GM18873 (cell line): ENCODE measurements at regions not wholly inside any gene's neighbourhood (a gene's known extent, or its start where the extent isn't known, plus 50 kb on each side); places are given as distances from the start of the nearest gene placed in this dataset.
"Not testable (repeated sequence)": the region's sequence is repeated elsewhere in the genome, so short reads cannot be mapped to it uniquely, and the experiment has no call there.

Source experiments
- ATAC-seq: cut with Tn5 transposase; IDR thresholded peaks from one replicate; pipeline ENCODE4 v1.9.1; 2021; ENCODE audit warnings: mild to moderate bottlenecking, moderate library complexity, moderate number of reproducible peaks; ENCODE audit not compliant: unreplicated experiment, low FRiP score

DNA sequence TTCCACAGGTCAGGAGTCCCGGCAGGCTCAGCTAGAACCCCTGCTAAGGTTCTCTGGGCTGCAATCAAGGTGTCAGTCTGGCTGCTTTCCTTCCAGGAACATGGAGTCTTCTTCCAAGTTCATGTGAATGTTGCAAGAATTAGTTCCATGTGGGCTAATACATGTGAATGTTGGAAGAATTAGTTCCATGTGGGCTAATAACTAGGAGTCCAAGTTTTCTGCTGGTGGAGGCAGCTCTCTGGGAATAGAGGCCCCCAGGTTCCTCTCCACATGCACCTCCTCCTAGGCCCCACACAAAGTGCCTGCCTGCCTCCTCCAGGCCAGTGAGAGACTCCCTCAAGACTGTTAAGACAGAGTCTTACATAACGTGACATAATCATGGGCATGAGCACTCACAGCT, 140.8 kb upstream of the SLC35G4 start:
- ATAC-seq: no peak

DNA sequence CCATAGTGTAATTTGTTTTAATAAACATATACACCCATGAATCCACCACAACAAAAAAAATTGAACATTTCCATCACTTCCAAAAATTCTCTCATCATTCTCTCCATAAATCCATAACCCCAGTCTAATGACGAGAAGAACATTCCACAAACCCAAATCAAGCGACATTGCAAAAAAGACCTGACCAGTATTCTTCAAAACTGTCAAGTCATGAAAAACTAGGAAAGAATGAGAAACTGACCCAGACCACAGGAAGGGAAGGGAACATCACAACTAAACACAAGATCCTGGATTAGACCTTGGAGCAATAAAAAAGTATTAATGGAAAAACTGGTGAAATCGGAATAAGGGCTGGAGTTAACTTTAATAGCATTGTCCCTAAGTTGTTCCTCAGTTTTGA, 141.3 kb upstream of the SLC35G4 start:
- no peak for ATAC-seq

DNA sequence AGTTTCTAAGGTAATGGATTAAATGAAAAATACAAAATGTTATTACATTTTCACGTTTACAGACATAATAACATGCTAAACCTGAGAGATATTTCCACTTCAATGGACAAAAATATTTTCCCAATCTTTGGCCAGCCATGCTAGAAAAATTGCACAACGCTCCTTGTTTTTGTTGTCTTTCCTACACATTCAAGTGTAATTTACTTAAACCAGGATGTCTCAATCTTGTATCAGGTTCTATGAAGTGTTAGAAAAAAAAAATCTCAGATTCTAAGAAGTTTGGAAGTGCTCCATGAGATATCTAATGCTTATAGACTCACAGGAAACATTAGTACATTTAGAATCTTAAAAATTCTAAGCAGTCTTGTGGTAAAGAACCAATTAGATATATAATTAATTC, 141.8 kb upstream of the SLC35G4 start:
- ATAC-seq: no peak

DNA sequence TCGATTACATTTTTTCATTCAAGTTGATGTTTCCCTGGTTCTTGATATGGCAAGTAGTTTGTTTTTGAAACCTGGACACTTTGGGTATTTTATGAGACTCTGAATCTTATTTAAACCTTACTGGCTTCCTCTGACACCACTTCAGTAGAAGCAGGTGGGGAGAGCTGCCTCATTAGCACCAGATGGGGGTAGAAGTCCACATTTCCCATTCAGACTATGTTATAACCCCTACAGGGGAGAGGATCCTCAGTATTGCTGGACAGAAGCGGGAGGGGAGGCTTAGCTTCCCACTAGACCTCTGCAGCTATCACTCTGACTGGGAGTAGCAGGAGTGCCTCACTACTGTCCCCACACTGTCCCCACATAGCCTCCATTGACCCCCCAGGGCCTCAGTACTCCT, 145.3 kb upstream of the SLC35G4 start:
- no peak for ATAC-seq

DNA sequence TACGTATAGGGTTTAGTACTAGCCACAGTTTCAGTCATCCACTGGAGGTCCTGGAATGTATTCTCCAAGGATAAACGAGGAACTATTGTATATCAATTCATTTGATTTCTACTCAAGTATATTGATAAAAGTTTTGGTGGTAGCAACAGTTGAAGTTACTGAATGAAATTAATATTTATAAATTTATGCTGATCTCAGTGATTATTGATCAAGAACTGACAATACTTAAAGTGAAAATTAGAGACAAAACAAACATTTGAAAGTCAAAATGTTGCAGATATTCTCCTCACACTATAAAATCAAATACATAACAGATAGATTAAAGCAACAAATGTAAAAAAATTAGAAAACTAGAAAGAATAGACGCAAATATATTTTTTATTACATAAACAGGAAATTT, 150.9 kb upstream of the SLC35G4 start:
- no peak for ATAC-seq

DNA sequence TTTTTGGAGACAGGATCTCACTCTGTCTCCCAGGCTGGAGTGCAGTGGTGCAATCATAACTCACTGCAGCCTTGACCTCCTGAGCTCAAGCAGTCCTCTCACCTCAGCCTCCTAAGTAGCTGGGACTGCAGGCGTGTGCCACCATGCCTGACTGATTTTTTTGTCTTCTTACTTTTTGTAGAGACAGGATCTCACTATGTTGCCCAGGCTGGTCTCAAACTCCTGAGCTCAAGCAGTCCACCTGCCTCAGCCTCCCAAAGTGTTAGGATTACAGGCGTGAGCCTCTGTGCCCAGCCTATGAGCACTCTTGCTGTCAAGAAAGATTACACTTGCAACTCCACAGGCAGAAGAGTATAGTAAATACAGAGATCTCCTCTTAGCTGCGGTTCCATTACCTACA, 151.5 kb upstream of the SLC35G4 start:
- not testable (repeated sequence) for ATAC-seq

DNA sequence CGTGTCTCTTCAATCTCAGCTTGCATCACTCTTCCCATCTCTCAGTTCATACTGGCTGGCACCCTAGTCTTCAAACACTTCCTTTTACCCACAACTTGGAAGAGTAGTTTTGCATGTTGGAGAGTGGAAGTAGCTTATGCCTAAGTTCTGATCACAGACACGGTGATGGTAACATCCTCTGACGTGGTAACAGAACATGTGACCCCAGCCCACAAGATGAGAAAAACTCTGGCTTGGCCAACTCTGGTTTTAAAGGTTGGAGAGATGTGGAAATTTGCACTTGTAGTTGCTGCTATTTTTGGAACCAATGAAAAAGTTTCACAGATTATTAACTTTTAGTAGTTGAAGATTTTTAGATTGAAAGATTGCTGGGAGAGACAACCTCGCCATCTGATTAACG, 155.4 kb upstream of the SLC35G4 start:
- no peak for ATAC-seq

DNA sequence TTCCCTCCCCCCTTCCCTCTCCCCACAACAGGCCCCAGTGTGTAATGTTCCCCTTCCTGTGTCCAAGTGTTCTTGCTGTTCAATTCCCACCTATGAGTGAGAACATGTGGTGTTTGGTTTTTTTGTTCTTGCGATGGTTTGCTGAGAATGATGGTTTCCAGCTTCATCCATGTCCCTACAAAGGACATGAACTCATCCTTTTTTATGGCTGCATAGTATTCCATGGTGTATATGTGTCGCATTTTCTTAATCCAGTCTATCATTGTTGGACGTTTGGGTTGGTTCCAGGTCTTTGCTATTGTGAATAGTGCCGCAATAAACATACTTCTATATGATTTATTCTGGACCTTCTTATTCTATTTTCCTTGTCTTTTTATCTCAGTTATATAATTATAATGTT, 165.2 kb upstream of the SLC35G4 start:
- ATAC-seq: not testable (repeated sequence)

DNA sequence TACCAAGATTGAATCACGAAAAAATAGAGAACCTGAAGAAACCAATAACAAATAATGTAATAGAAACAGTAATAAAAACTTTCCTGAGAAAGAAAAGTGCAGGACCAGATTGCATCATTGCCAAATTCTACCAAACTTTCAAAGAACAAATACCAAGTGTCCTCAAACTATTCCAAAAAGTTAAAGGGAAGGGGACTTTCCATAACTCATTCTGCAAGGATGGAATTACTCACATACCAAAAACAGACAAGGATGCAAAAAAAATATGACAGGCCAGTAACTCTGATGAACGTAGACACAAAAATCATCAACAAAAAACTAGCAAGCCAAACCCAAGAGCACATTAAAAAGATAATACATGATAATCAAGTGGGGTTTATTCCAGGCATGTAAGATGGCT, 172.3 kb upstream of the SLC35G4 start:
- no peak for ATAC-seq

DNA sequence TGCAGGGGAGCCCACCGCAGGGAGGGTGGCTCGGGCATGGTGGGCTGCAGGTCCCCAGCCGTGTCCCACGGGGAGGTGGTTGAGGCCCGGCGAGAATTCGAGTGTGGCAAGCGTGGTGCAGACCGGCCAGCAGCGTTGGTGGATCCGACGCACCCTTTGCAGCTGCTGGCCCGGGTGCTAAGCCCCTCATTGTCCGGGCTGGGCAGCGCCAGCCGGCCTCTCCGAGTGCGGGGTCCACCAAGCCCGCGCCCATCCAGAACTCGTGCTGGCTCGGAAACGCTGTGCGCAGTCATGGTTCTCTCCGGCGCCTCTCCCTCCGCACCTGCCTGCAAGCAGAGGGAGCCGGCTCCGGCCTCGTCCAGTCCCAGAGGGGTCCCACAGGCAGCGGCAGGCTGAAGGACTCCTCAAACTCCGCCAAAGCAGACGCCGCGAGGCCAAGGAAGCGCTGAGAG, 177.0 kb upstream of the SLC35G4 start:
- ATAC-seq: no peak

DNA sequence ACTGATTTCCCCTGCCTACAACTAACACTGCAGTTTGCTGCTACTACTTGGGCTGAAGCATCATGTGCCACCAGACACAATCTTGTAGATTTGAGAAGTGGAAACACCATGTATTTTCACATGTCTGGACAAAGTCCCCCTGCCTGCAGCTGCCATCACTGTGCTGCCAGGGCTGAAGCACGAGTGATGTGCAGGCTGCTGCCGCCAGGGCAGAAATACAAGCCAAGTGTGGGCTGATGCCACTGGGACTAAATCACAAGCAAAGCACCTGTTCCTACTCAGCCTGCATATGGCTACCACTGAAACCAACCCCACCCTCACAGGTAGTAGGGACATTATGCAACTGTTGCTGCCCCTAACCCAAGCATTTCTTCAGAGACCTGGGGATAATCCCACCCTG, 179.5 kb upstream of the SLC35G4 start:
- no peak for ATAC-seq

DNA sequence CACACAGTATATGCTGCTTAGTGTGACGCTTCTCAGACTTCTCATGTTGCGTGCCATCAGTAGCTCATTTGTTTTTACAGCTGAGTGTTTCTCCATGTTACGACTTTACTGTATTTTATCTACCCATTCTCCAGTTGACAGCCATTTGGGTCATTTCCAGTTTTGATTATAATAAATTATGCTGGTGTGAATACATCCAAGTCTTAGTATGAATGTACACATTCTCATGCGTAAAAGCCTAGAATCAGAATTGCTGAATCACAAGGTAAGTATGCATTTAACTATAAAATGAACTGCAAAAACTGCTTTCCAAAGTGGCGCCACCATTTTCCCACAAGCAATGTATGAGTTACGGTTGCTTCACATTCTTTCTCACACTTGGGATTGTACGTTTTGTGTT, 184.2 kb upstream of the SLC35G4 start:
- ATAC-seq: no peak

DNA sequence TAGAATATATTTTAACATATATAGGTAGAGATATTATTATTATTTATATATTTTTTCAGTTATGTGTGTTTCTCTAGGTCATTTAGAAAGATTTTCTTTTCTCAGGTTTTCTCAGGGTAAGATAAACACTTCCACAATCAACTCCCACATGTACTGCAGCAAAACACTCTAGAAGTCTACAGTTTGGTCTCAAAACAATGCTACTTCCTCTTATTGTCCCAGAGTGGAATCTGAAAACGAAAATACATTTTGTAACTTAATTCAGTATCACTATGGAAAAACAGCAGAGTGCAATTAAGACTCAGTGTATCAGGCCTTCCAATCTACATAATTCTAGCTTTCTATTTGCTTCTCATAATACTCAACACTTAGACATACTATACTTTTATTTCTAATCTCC, 190.1 kb upstream of the SLC35G4 start:
- ATAC-seq: no peak

DNA sequence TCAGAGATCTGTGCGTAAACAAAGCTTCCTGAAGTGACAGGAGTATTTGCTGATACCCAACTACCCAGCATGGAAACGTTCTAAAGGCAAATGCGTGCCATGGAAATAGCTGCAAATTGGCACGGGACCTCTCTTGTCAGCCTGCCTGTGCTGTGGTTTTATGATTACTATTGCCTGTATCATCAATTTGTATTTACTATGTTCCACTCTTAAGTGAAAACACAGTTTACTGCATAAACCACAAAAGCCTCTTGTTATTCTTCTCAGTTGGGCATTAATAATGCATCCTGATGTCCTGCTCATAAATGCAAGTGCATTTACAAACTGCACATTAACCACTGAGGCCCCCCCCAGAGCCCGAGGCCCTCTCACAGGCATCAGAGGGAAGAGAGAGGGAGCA, 196.6 kb upstream of the SLC35G4 start:
- no peak for ATAC-seq

DNA sequence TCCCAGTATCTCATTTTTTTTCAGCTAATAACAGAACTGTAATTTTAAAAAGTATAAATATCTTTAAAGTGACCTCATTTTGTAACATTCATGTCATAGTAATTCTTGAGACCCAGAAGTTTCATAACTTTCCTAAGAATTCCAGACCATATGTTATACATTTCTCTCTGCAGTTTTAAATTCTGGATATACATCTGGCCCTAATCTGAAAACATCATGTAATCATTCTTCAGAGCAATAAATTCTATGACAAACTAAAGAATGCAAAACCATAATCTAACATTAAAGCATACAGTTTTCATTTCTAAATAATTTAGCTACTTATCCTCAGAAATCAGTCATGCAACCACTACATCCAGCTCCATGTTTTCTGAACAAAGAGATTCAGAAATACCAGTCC, 198.3 kb upstream of the SLC35G4 start:
- no peak for ATAC-seq

DNA sequence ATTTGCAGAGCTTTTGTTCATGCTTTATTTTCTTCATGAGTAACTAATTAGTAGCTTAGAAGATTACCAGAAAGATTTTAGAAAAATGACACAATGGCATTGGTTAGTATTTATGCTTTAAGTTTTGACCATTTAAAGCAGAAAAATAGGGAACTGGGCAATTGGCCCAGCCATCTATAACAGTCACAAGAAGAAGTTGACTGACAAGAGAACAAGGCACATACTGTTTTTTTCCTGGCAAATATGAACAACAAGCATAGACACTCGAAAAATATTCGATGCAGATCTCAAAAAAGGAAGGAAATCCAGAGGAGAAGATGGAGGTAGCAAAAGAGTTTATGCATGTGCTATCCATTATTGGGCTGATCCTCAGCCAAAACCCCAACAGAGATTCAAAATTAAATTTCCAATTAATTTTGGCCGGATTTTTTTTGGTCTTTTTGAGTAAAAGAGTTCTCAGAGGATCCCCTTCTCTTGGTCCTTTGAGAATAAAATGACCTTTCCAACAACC, 200.8 kb upstream of the SLC35G4 start:
- ATAC-seq: no peak

DNA sequence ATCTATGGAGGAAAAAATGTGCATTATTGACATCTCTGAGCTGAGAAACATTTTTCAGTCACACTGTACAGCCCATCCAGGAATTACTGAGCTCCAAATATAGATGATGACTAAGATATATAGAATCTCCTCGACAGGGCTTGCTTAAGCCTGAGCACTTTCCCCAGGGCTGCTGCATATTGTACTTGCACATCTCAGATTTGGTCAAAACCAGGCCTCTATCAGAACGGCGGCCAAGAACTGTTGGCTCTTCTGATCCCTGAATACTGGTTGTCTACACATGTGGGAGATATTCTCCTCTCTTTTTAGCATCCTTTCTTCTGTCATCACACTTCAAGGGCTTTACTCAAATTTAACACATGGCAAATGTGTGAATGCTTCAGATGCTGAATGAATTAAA, 201.5 kb upstream of the SLC35G4 start:
- ATAC-seq: no peak

DNA sequence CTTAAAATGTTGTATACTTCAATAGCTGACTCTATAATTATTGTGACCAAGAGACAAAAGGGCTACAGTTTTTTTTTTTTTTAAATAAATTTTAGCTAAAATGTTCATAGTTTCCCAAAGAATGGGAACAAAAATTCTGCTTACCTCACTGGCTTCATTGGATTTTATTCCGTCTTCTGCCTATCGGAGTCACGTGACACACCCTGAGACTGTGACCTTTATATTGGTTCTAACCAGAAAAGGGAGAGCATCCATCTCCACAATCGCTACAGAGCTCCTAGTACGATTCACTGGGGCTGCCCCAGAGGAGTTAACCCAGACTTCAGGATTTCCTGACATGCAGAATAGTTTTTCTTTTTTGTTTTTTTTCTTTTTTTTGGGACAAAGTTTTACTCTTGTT, 203.6 kb upstream of the SLC35G4 start:
- ATAC-seq: no peak

DNA sequence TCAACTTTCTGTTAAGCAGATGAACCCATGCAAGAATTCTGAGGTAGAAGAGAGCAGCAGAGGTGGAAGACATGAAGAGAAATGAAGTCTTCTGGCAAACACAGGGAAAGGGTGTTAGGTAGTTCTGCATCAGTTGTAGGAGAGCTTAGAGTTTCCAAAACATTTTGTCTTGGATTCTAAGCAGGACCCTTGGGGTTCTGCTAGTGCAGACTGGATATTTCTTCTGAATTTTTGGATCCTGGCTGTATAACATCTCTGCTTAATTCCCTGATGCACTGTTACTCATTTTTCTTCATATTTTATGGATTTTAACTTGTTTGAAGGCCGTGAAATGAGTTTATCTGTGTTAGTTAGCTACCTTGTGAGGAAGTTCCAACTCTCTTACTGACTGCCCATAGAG, 208.7 kb upstream of the SLC35G4 start:
- ATAC-seq: no peak

DNA sequence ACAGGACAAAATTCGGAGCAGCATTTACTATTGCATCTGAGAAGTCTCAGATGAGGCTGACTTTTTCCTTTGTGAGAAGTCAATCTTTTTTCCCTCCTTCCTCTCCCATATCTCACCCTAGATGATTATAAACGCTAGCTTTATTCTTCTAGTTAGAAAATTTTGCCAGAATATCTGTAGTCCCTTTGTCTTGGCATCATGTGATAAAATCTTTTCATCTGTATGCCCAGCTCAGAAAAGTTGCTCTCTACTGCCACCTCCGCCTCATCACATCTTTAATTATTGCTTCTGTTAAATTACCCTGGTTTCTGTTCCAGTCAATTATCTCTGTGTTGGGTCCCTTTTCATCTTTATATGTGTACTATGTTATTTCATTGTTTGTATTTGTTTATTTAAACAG, 210.8 kb upstream of the SLC35G4 start:
- no peak for ATAC-seq

DNA sequence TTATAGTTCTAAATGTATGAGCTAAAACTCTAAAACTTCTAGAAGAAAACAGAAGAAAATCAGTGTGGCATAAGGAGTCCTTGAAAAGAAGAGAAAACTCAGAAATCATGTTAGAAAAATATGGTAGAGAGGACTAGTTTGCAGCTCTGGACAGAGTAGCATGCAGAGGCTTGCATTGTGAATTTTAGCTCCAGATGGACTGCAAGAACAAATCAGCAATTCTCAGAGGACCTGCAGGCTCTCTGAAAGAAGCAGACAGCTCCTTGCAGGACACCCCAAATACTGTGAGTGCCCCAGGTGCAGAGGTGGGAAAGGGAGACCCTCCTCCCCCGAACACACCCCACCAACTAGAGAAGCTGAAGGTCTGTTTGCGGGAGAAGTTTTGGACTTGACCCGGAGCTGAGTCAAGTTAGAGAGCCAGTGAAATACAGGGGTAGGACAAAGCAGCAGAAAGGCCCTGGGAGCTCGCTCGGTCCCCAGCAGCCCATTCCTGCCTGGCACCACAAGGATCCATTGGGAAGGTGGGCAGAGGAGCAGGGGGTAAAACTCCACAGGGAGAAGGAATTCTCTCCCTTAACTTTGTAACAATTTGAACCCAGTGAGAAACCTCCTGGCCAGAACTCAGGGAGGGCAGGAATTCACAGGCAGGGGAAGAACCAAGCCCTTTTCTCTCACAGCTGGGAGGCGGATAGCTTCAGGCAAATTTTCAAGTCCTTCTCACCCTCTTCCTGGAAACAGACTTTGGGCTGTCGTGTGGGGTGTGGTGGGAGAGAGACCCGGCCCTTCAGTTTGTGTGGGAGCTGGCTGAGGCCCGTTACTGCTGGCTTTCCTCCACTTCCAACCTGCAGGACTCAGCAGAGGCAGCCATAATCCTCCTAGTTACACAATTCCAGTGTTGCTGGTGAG, 216.2 kb upstream of the SLC35G4 start:
- no peak for ATAC-seq

DNA sequence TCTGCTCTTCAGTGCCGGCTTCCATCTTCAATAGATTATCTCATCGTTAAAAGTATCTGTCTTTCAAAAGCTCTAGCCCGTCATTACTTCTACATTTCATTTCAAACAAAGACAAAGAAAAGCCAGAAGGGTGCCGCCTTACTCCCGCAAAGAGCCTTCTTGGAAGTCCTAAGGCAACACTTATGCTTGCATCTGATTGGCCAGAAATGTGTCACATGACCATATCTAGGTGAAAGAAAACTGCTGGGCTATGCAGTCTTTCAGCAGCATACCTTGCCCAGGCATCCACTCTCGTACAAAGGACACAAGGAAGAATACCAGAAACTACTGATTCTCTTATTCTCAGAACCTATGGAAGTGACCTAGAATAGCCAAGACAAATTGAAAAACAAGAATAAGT, 217.1 kb upstream of the SLC35G4 start:
- ATAC-seq: no peak
